ENCODE measurements at regions not wholly inside any gene's neighbourhood (a gene's known extent, or its start where the extent isn't known, plus 50 kb on each side); places are given as distances from the start of the nearest gene placed in this dataset.

DNA sequence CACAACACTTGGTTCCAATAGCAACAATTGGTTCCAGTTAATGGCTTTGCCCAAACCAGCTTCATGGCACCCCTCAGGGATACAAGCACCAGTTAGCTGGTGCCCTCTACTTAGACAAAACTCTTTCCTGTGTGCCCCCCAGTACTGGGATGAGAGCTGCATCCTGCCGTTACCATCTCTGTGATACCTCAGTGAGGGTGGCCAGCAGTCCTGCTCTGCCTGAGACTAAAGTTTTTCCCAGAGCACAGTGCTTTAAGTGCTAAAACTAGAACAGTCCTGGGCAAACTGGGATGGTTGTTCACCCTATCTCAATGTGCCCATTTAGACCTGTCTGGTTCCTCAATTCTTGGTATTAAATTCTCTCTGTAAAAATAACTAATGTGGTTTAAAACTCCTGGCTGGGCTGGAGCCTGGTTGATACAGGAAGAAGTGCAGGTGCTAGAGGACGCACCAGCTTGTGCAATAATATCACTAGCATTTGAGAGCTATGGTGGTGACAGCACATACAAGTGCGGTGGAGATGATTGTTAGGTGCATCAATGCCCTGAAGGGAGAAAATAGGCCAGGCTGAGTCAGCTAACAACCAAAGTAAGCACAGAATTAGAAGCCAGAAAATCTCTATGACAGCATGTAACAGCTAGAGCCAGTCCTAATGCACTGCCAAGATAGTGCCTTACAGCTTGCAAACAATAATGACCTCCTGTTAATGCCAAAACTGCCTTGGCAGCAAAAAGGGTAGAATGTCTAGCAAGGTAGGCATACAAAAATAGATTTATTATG is 179.8 kb upstream of the GALNT2 start:
- dilution Hi-C loops (cut with MboI; ENCODE audit: extremely low pct_ligation_motif_present, low sequenced_read_pairs): no loop called here
- no peaks in the 10 kb centered on the region for H4K20me1 ChIP-seq (ENCODE audit: control insufficient read depth, extremely low read depth, insufficient read depth, low read length)
- no peak overlapping the region for H3K4me3 ChIP-seq (ENCODE audit: control insufficient read depth in 2 of 3, extremely low read depth in 1 of 3, insufficient read depth in 2 of 3, low read depth in 1 of 3, low read length in 3 of 3)
- H2AFZ ChIP-seq (ENCODE audit: control insufficient read depth, low read length): no peak overlapping the region
- H3K4me2 ChIP-seq (ENCODE audit: control insufficient read depth, extremely low read depth, insufficient read depth, low read depth, low read length): no peak overlapping the region
- FAIRE-seq (peak; percentile 97), DNase-seq (ENCODE audit: low read depth, low spot score) (peak; percentile 78)
- no peaks in the 10 kb centered on the region for H3K9me3 ChIP-seq (ENCODE audit: control insufficient read depth, low read depth, low read length)
- H3K4me1 ChIP-seq (ENCODE audit: control insufficient read depth, extremely low read depth, insufficient read depth, low read length): peaks cover 16% of the 10 kb centered on the region
- peaks cover 24% of the 10 kb centered on the region for H3K27me3 ChIP-seq (ENCODE audit: control insufficient read depth, extremely low read depth, insufficient read depth, low read length)
- H3K9me1 ChIP-seq (ENCODE audit: control insufficient read depth, extremely low read depth, insufficient read depth, low read length): peaks cover 2% of the 10 kb centered on the region
- H3K9ac ChIP-seq (ENCODE audit: control insufficient read depth, extremely low read depth, insufficient read depth, low read length): no peak overlapping the region
- no peaks in the 10 kb centered on the region for H3K79me2 ChIP-seq (ENCODE audit: control insufficient read depth, insufficient read depth, low read length)
- TF ChIP-seq, protein P1, sequence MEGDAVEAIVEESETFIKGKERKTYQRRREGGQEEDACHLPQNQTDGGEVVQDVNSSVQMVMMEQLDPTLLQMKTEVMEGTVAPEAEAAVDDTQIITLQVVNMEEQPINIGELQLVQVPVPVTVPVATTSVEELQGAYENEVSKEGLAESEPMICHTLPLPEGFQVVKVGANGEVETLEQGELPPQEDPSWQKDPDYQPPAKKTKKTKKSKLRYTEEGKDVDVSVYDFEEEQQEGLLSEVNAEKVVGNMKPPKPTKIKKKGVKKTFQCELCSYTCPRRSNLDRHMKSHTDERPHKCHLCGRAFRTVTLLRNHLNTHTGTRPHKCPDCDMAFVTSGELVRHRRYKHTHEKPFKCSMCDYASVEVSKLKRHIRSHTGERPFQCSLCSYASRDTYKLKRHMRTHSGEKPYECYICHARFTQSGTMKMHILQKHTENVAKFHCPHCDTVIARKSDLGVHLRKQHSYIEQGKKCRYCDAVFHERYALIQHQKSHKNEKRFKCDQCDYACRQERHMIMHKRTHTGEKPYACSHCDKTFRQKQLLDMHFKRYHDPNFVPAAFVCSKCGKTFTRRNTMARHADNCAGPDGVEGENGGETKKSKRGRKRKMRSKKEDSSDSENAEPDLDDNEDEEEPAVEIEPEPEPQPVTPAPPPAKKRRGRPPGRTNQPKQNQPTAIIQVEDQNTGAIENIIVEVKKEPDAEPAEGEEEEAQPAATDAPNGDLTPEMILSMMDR (optimal IDR thresholded peaks at IDR 0.05 in 1 of 3, IDR thresholded peaks at IDR 0.05 in 1 of 3, conservative IDR thresholded peaks at IDR 0.05 in 1 of 3; ENCODE audit: extremely low read depth in 1 of 3, insufficient read depth in 2 of 3, low read length in 3 of 3): no peak
- no peak for TF ChIP-seq EZH2 (IDR thresholded peaks at IDR 0.05; ENCODE audit: low read length)
- no peak overlapping the region for H3K27ac ChIP-seq (ENCODE audit: control insufficient read depth, insufficient read depth, low read length)
- H3K36me3 ChIP-seq (ENCODE audit: control insufficient read depth in 2 of 2, extremely low read depth in 1 of 2, insufficient read depth in 2 of 2, low read length in 2 of 2): no peaks in the 10 kb centered on the region

DNA sequence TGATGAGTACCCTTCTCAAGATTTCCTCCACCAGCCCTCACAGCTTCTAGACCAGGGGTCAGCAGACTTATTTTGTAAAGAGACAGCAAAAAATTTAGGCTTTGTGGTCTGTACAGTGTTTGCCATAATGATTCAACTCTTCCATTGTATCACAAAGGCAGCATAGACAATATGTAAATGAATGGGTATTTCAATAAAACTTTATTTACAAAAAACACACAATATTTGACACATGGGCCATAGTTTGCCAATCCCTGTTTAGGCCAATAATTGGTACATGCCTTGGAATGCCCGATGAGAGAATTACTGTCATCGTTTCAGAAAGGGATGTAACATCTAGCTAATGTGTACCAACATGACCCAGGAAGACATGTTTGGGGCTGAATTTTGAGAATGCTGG is 178.9 kb upstream of the GALNT2 start:
- FAIRE-seq: no peak
- TF ChIP-seq, protein P1 (optimal IDR thresholded peaks at IDR 0.05 in 1 of 3, IDR thresholded peaks at IDR 0.05 in 1 of 3, conservative IDR thresholded peaks at IDR 0.05 in 1 of 3; ENCODE audit: extremely low read depth in 1 of 3, insufficient read depth in 2 of 3, low read length in 3 of 3): no peak
- no peak for TF ChIP-seq EZH2 (IDR thresholded peaks at IDR 0.05; ENCODE audit: low read length)
- dilution Hi-C loops (cut with MboI; ENCODE audit: extremely low pct_ligation_motif_present, low sequenced_read_pairs): no loop called here
- no peak for DNase-seq (ENCODE audit: low read depth, low spot score)
- Histone ChIP-seq H3K27me3 (ENCODE audit: control insufficient read depth, extremely low read depth, insufficient read depth, low read length) (peaks cover 16% of the 10 kb centered on the region), H3K4me1 (ENCODE audit: control insufficient read depth, extremely low read depth, insufficient read depth, low read length) (peaks cover 18% of the 10 kb centered on the region), H4K20me1 (ENCODE audit: control insufficient read depth, extremely low read depth, insufficient read depth, low read length) (no peaks in the 10 kb centered on the region), H3K27ac (ENCODE audit: control insufficient read depth, insufficient read depth, low read length) (no peak overlapping the region), H3K9me1 (ENCODE audit: control insufficient read depth, extremely low read depth, insufficient read depth, low read length) (peaks cover 2% of the 10 kb centered on the region), H3K9ac (ENCODE audit: control insufficient read depth, extremely low read depth, insufficient read depth, low read length) (no peak overlapping the region), H3K36me3 (ENCODE audit: control insufficient read depth in 2 of 2, extremely low read depth in 1 of 2, insufficient read depth in 2 of 2, low read length in 2 of 2) (no peaks in the 10 kb centered on the region), H3K9me3 (ENCODE audit: control insufficient read depth, low read depth, low read length) (no peaks in the 10 kb centered on the region), H2AFZ (ENCODE audit: control insufficient read depth, low read length) (no peak overlapping the region), H3K4me2 (ENCODE audit: control insufficient read depth, extremely low read depth, insufficient read depth, low read depth, low read length) (no peak overlapping the region), H3K79me2 (ENCODE audit: control insufficient read depth, insufficient read depth, low read length) (no peaks in the 10 kb centered on the region), H3K4me3 (ENCODE audit: control insufficient read depth in 2 of 3, extremely low read depth in 1 of 3, insufficient read depth in 2 of 3, low read depth in 1 of 3, low read length in 3 of 3) (no peak overlapping the region)

Measured in keratinocyte (primary cell).